Loucy (cell line): ENCODE measurements at regions not wholly inside any gene's neighbourhood (a gene's known extent, or its start where the extent isn't known, plus 50 kb on each side); places are given as distances from the start of the nearest gene placed in this dataset.

Experiments
- H2AFZ ChIP-seq: fragments of 200-600 bp; sonication (generic); 2 replicates; pipeline ENCODE4 v1.6.0; 2016; ENCODE audit warnings: antibody characterized with exemption, mild to moderate bottlenecking, low read length, moderate library complexity
- H3F3A ChIP-seq: fragments of 200-600 bp; 2 replicates; pipeline ENCODE4 v1.6.0; 2016; ENCODE audit warnings: antibody characterized with exemption, low read depth, mild to moderate bottlenecking
- H3K27me3 ChIP-seq: fragments of 200-600 bp; sonication (generic); 2 replicates; pipeline ENCODE4 v1.6.1; 2014; ENCODE audit warnings: low read length, mild to moderate bottlenecking; ENCODE audit not compliant: insufficient read depth, poor library complexity, severe bottlenecking
- H3K36me3 ChIP-seq: fragments of 200-600 bp; sonication (generic); 2 replicates; pipeline ENCODE4 v1.6.1; 2016; ENCODE audit warnings: low read length; ENCODE audit not compliant: insufficient read depth
- H3K4me1 ChIP-seq: fragments of 200-600 bp; sonication (generic); 2 replicates; pipeline ENCODE4 v1.5.1; 2014; ENCODE audit warnings: low read length, mild to moderate bottlenecking; ENCODE audit not compliant: insufficient read depth, poor library complexity, severe bottlenecking
- H3K4me2 ChIP-seq: fragments of 200-600 bp; sonication (generic); 2 replicates; pipeline ENCODE4 v1.6.0; 2014; ENCODE audit warnings: antibody characterized with exemption, low read length, low read depth, mild to moderate bottlenecking; ENCODE audit not compliant: poor library complexity, severe bottlenecking
- H3K4me3 ChIP-seq: fragments of 200-600 bp; sonication (generic); 2 replicates; pipeline ENCODE4 v1.5.1; 2014; ENCODE audit warnings: low read length, mild to moderate bottlenecking, mixed read lengths; ENCODE audit not compliant: poor library complexity, severe bottlenecking
- H3K79me2 ChIP-seq: fragments of 200-600 bp; sonication (generic); 2 replicates; pipeline ENCODE4 v1.6.1; 2014; ENCODE audit warnings: low read length; ENCODE audit not compliant: insufficient read depth
- H3K9ac ChIP-seq: fragments of 200-600 bp; sonication (generic); 2 replicates; pipeline ENCODE4 v1.6.0; 2014; ENCODE audit warnings: mild to moderate bottlenecking, low read depth, low read length, moderate library complexity; ENCODE audit not compliant: poor library complexity, severe bottlenecking
- H3K9me2 ChIP-seq: fragments of 200-600 bp; sonication (generic); replicated peaks from 2 replicates; pipeline ENCODE4 v1.6.1; 2016; ENCODE audit warnings: low read depth, low read length, mixed read lengths
- H3K9me3 ChIP-seq: fragments of 200-600 bp; sonication (generic); 2 replicates; pipeline ENCODE4 v1.6.1; 2014; ENCODE audit warnings: mild to moderate bottlenecking, antibody characterized with exemption, low read length, low read depth; ENCODE audit not compliant: insufficient read depth
- H4K20me1 ChIP-seq: fragments of 200-600 bp; sonication (generic); 2 replicates; pipeline ENCODE4 v1.6.0; 2014; ENCODE audit warnings: antibody characterized with exemption, low read length, mild to moderate bottlenecking; ENCODE audit not compliant: insufficient read depth, poor library complexity, severe bottlenecking
- CTCF ChIP-seq: fragments of 200-600 bp; sonication (generic); conservative IDR thresholded peaks from 2 replicates; pipeline ENCODE4 v1.5.1; 2014; ENCODE audit warnings: mild to moderate bottlenecking, antibody characterized with exemption, low read length
- EZH2phosphoT487 ChIP-seq: fragments of 200-600 bp; IDR thresholded peaks from 2 replicates; pipeline ENCODE4 v1.6.1; 2018; ENCODE audit warnings: antibody characterized with exemption, mild to moderate bottlenecking, moderate library complexity, borderline replicate concordance

DNA sequence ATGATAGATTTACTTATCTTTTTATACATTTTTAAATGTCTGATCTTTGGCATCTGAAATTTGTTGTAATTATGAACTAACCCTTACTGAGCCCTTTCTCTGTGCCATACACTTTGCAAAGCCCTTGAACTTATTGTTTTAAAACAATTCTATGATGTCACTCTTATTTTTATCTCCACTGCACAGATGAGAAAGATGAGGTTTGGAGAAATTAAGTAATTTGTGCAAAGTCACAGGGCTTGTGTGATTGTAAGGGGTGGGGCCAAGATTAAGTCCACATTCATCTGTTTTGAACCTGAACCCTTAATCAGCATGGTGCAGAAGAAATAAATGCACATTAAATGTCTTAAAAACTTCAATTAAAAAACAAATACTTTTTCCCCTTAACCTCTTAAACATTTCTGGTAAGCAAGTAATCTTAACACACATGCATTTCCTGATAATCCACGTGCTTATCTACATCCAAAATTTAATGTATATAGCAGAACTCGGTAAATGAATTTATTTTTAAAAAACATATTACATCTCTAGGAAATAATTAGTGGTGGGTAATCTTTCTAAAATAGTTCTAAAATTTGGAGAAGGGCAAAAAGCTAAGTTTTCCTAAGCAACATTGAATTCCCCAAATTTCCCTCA, 189.8 kb upstream of the TBC1D5 start:
- H3K36me3 ChIP-seq, result no peaks in the 10 kb centered on the region
- H4K20me1 ChIP-seq, result no peaks in the 10 kb centered on the region
- no peak overlapping the region for H3K4me3 ChIP-seq

GRCh38 chr3:17931131-17931530, 188.7 kb upstream of the TBC1D5 start:
- Histone ChIP-seq H3K9me3 (no peaks in the 10 kb centered on the region), H3K36me3 (no peaks in the 10 kb centered on the region), H3K4me3 (no peak overlapping the region), H2AFZ (no peak overlapping the region), H3K9me2 (no peaks in the 10 kb centered on the region), H3K27me3 (no peaks in the 10 kb centered on the region), H3K4me1 (peaks cover 43% of the 10 kb centered on the region), H3F3A (no peaks in the 10 kb centered on the region), H4K20me1 (no peaks in the 10 kb centered on the region), H3K79me2 (no peaks in the 10 kb centered on the region), H3K4me2 (no peak overlapping the region), H3K9ac (no peak overlapping the region)
- TF ChIP-seq CTCF (no peak), EZH2phosphoT487 (no peak)

More for the DNA sequence above, 189.8 kb upstream of the TBC1D5 start:
- H2AFZ ChIP-seq, result no peak overlapping the region
- H3K79me2 ChIP-seq, result no peaks in the 10 kb centered on the region
- H3K27me3 ChIP-seq, result no peaks in the 10 kb centered on the region
- H3F3A ChIP-seq, result no peaks in the 10 kb centered on the region
- no peak for TF ChIP-seq CTCF
- H3K9me3 ChIP-seq, result no peaks in the 10 kb centered on the region
- no peaks in the 10 kb centered on the region for H3K9me2 ChIP-seq
- peaks cover 44% of the 10 kb centered on the region for H3K4me1 ChIP-seq
- H3K4me2 ChIP-seq, result no peak overlapping the region
- H3K9ac ChIP-seq, result no peak overlapping the region

GRCh38 chr3:17928502-17929145, 186.2 kb upstream of the TBC1D5 start:
- H3K36me3 ChIP-seq, result no peaks in the 10 kb centered on the region
- H3K79me2 ChIP-seq, result no peaks in the 10 kb centered on the region
- no peaks in the 10 kb centered on the region for H3K9me2 ChIP-seq
- TF ChIP-seq EZH2phosphoT487 (no peak), CTCF (no peak)
- no peaks in the 10 kb centered on the region for H3F3A ChIP-seq
- no peak overlapping the region for H2AFZ ChIP-seq
- H3K4me2 ChIP-seq, result no peak overlapping the region
- no peak overlapping the region for H3K9ac ChIP-seq
- no peaks in the 10 kb centered on the region for H3K27me3 ChIP-seq
- no peak overlapping the region for H3K4me3 ChIP-seq
- H3K4me1 ChIP-seq, result peaks cover 43% of the 10 kb centered on the region
- no peaks in the 10 kb centered on the region for H3K9me3 ChIP-seq
- no peaks in the 10 kb centered on the region for H4K20me1 ChIP-seq
